K562 (cell line): ENCODE measurements at regions not wholly inside any gene's neighbourhood (a gene's known extent, or its start where the extent isn't known, plus 50 kb on each side); places are given as distances from the start of the nearest gene placed in this dataset.

Source experiments
- ATAC-seq: fragments of 200-7000 bp; cut with Tn5 transposase; 3 replicates; pipeline ENCODE4 v1.9.1; 2020; ENCODE audit warnings: moderate library complexity
- BruUV-seq: library from RNA; stranded (reverse); fragments of 400-500 nt; replicated peaks from 2 replicates; lab custom pipeline; 2021; lab: Mats Ljungman, UMichigan
- CTCF ChIA-PET: fragments of 300-600 bp; formaldehyde crosslinking; extraction: SDS; loops from one replicate; lab custom pipeline; 2021; ENCODE audit warnings: low intra/inter-chr PET ratio; lab: Yijun Ruan, JAX
- POLR2A ChIA-PET: fragments of 300-600, 350-650 bp; sonication (Branson Sonifier 250); formaldehyde crosslinking; extraction: SDS; loops from one replicate; lab custom pipeline; 2021; ENCODE audit warnings: antibody characterized with exemption, inconsistent platforms; lab: Yijun Ruan, JAX
- DNase-seq, 4 experiments: peaks; one replicate each; pipeline versions ENCODE4 v3.0.0 to v3.0.0-alpha.2; 2011 to 2018; ENCODE audit warnings: low spot score in 3 of 4, mixed read lengths in 3 of 4; ENCODE audit errors: extremely low read depth in 1 of 4
- FAIRE-seq: peaks from 2 replicates; lab custom pipeline; 2011; peaks lifted over from hg19 to GRCh38; lab: Jason Lieb, UNC
- H2AFZ ChIP-seq: 2 replicates; pipeline ENCODE4 v1.6.0; 2011; ENCODE audit warnings: low read depth, low read length, control low read depth, inconsistent platforms
- H3K27ac ChIP-seq: fragments of 200-600 bp; 3 replicates; pipeline ENCODE4 v1.8.0; 2011; ENCODE audit warnings: low read depth, mild to moderate bottlenecking, control low read depth, inconsistent platforms, low read length, moderate library complexity, mixed read lengths; ENCODE audit errors: extremely low read depth
- H3K27me3 ChIP-seq, 2 experiments: fragments of 300-600 bp in 1 of 2; 2 replicates in 1 of 2; 3 replicates in 1 of 2; pipeline versions ENCODE4 v1.6.0 to v1.8.0; 2011; ENCODE audit warnings: inconsistent platforms in 2 of 2, low read length in 2 of 2, mild to moderate bottlenecking in 1 of 2, mixed read lengths in 1 of 2, moderate library complexity in 1 of 2; ENCODE audit not compliant: control insufficient read depth in 2 of 2, insufficient read depth in 2 of 2
- H3K36me3 ChIP-seq: fragments of 300-600 bp; 3 replicates; pipeline ENCODE4 v1.8.0; 2011; ENCODE audit warnings: mild to moderate bottlenecking, low read length, inconsistent platforms; ENCODE audit not compliant: control insufficient read depth, insufficient read depth
- H3K4me1 ChIP-seq, 2 experiments: fragments of 200-600 bp in 1 of 2; replicated peaks in 1 of 2; 2 replicates in 1 of 2; 3 replicates in 1 of 2; pipeline versions ENCODE4 v1.5.1 to v1.8.0; 2011; ENCODE audit warnings: inconsistent platforms in 2 of 2, low read length in 2 of 2, mild to moderate bottlenecking in 1 of 2, mixed read lengths in 1 of 2, moderate library complexity in 1 of 2; ENCODE audit not compliant: control insufficient read depth in 2 of 2, insufficient read depth in 2 of 2
- H3K4me2 ChIP-seq: 2 replicates; pipeline ENCODE4 v1.6.1; 2011; ENCODE audit warnings: low read length, control low read depth, inconsistent platforms, mixed read lengths; ENCODE audit not compliant: insufficient read depth
- H3K4me3 ChIP-seq: fragments of 200-600 bp; sonication (generic), shearing (Covaris generic); 2 replicates; pipeline ENCODE4 v1.5.1; 2016; ENCODE audit warnings: control low read depth, inconsistent platforms
- H3K79me2 ChIP-seq: fragments of 200-600 bp; 3 replicates; pipeline ENCODE4 v1.8.0; 2011; ENCODE audit warnings: low read length, inconsistent platforms; ENCODE audit not compliant: control insufficient read depth, insufficient read depth
- H3K9ac ChIP-seq, 2 experiments: 2 replicates each; pipeline versions ENCODE4 v1.6.0 to v1.6.1; 2011; ENCODE audit warnings: low read depth in 2 of 2, low read length in 2 of 2, control low read depth in 1 of 2, inconsistent platforms in 1 of 2, mild to moderate bottlenecking in 1 of 2, mixed read lengths in 1 of 2; ENCODE audit not compliant: insufficient read depth in 1 of 2
- H3K9me1 ChIP-seq: one replicate; pipeline ENCODE4 v1.6.0; 2011; ENCODE audit warnings: inconsistent platforms, mild to moderate bottlenecking, low read length, moderate library complexity; ENCODE audit not compliant: control insufficient read depth, insufficient read depth
- H3K9me3 ChIP-seq: replicated peaks from 2 replicates; pipeline ENCODE4 v1.5.1; 2011; ENCODE audit warnings: low read depth, low read length, inconsistent platforms; ENCODE audit not compliant: control insufficient read depth, insufficient read depth
- H4K20me1 ChIP-seq: replicated peaks from 2 replicates; pipeline ENCODE4 v1.6.1; 2011; ENCODE audit warnings: low read length, inconsistent platforms, mixed read lengths; ENCODE audit not compliant: control insufficient read depth, insufficient read depth
- ARID4B ChIP-seq: sonication (generic); formaldehyde crosslinking; IDR thresholded peaks from 2 replicates; pipeline ENCODE4 v1.8.0; 2022; ENCODE audit warnings: mild to moderate bottlenecking, missing genetic modification reagents
- ARNT ChIP-seq, 2 experiments: fragments of 450-650 bp; IDR thresholded peaks; 2 replicates each; pipeline ENCODE4 v1.6.1; 2016; ENCODE audit warnings: mild to moderate bottlenecking in 1 of 2
- ELF4 ChIP-seq: fragments of 450-650 bp; formaldehyde crosslinking; IDR thresholded peaks from 2 replicates; pipeline ENCODE4 v1.4.0; 2022; ENCODE audit warnings: missing genetic modification characterization
- HDAC1 ChIP-seq, 2 experiments: fragments of 450-650 bp; IDR thresholded peaks; 2 replicates each; pipeline ENCODE4 v1.6.1; 2016 to 2017; ENCODE audit warnings: inconsistent platforms in 1 of 2, mild to moderate bottlenecking in 1 of 2, moderate library complexity in 1 of 2
- HMG20B ChIP-seq: fragments of 250-450 bp; sonication (Bioruptor Pico); IDR thresholded peaks from 2 replicates; pipeline ENCODE4 v1.5.0; 2021; ENCODE audit warnings: mild to moderate bottlenecking
- JUNB ChIP-seq: fragments of 450-650 bp; formaldehyde crosslinking; conservative IDR thresholded peaks from 2 replicates; pipeline ENCODE4 v1.4.0; 2020; ENCODE audit warnings: mild to moderate bottlenecking
- KAT2B ChIP-seq: IDR thresholded peaks from one replicate; pipeline ENCODE4 v1.6.1; 2012; ENCODE audit warnings: low read depth, mild to moderate bottlenecking, control low read depth, inconsistent platforms, low read length, moderate library complexity
- SNRNP70 ChIP-seq: fragments of 200-400 bp; formaldehyde crosslinking; optimal IDR thresholded peaks from 2 replicates; pipeline ENCODE3; 2017; ENCODE audit warnings: low read depth, low read length
- U2AF1 ChIP-seq: fragments of 200-400 bp; formaldehyde crosslinking; optimal IDR thresholded peaks from 2 replicates; pipeline ENCODE3; 2017; ENCODE audit warnings: mild to moderate bottlenecking, low read depth, low read length, moderate library complexity
- ZFX ChIP-seq: sonication (generic); formaldehyde crosslinking; IDR thresholded peaks from 2 replicates; pipeline ENCODE4 v1.8.0; 2022; ENCODE audit warnings: mild to moderate bottlenecking, missing genetic modification reagents, moderate library complexity
- ZMIZ1 ChIP-seq, 2 experiments: fragments of 150-350 bp in 1 of 2; IDR thresholded peaks; 2 replicates each; pipeline ENCODE4 v1.6.1; 2012 to 2016; ENCODE audit warnings: low read depth in 2 of 2, low read length in 2 of 2, mild to moderate bottlenecking in 1 of 2, moderate library complexity in 1 of 2
- ZNF217 ChIP-seq: sonication (generic); formaldehyde crosslinking; IDR thresholded peaks from 2 replicates; pipeline ENCODE4 v1.8.0; 2022; ENCODE audit warnings: mild to moderate bottlenecking, missing genetic modification reagents
- ZNF696 ChIP-seq: fragments of 250-450 bp; sonication (Bioruptor Pico); conservative IDR thresholded peaks from 2 replicates; pipeline ENCODE4 v1.4.0; 2020; ENCODE audit warnings: mild to moderate bottlenecking, moderate library complexity
- ZNF76 ChIP-seq: fragments of 250-450 bp; sonication (Bioruptor Pico); IDR thresholded peaks from 2 replicates; pipeline ENCODE4 v1.4.0; 2020; ENCODE audit warnings: mild to moderate bottlenecking, moderate library complexity, borderline replicate concordance
- ZNF77 ChIP-seq: fragments of 250-450 bp; sonication (Bioruptor Pico); IDR thresholded peaks from 2 replicates; pipeline ENCODE4 v1.5.0; 2020
- WGBS: fragments of 100-300 bp; shearing (Covaris generic); methylation state at CpG from one replicate; pipeline ENCODE4 v1.1.6; 2016; ENCODE audit warnings: low coverage, mixed read lengths; ENCODE audit not compliant: insufficient coverage; ENCODE audit errors: missing lambda C conversion rate; 5-methylcytosine and 5-hydroxymethylcytosine counted together
- in situ Hi-C: fragments of 300-500 bp; cut with MboI; formaldehyde crosslinking; loops from 4 replicates; pipeline ENCODE4 v1.15.0; 2018; ENCODE audit warnings: inconsistent platforms, mixed read lengths
- intact Hi-C: fragments of 100-400 bp; cut with micrococcal nuclease; formaldehyde crosslinking; loops from 2 replicates; pipeline ENCODE4 v1.14.2; 2022

GRCh38 chr5:53331463-53331862 is 149.0 kb upstream of the FST start:
- intact Hi-C loops (no loop called here), in situ Hi-C loops (no loop called here)
- H3K4me3 ChIP-seq, result no peak overlapping the region
- FAIRE-seq, result no peak
- WGBS, result 0% methylated on average over 1 of the region's 1 CpG
- no peak overlapping the region for H2AFZ ChIP-seq
- H3K4me1 ChIP-seq, result no peaks in the 10 kb centered on the region
- no peak for DNase-seq
- no peak overlapping the region for H3K9ac ChIP-seq
- H3K27ac ChIP-seq, result no peak overlapping the region
- H3K27me3 ChIP-seq, result no peaks in the 10 kb centered on the region
- CTCF ChIA-PET, result no interaction called here
- no peaks in the 10 kb centered on the region for H4K20me1 ChIP-seq
- H3K9me1 ChIP-seq, result no peaks in the 10 kb centered on the region
- no TSS peak for BruUV-seq
- POLR2A ChIA-PET, result no interaction called here
- H3K36me3 ChIP-seq, result no peaks in the 10 kb centered on the region
- no peaks in the 10 kb centered on the region for H3K79me2 ChIP-seq
- H3K4me2 ChIP-seq, result no peak overlapping the region
- no peak for ATAC-seq
- TF ChIP-seq ZMIZ1 (IDR thresholded peaks at IDR 0.05; ENCODE audit: low read depth in 2 of 2, low read length in 2 of 2) (no peak), JUNB (CRISPR knock-in tag) (no peak), U2AF1 (no peak), ZNF77 (CRISPR knock-in tag) (no peak), ARNT (IDR thresholded peaks at IDR 0.05) (no peak), KAT2B (no peak), ARID4B (CRISPR knock-in tag) (no peak), HDAC1 (IDR thresholded peaks at IDR 0.05) (no peak), HMG20B (CRISPR knock-in tag) (no peak), ZNF696 (no peak), ZNF76 (CRISPR knock-in tag) (no peak), ZNF217 (no peak), ELF4 (CRISPR knock-in tag) (no peak), SNRNP70 (no peak), ZFX (CRISPR knock-in tag) (no peak)
- H3K9me3 ChIP-seq, result no peaks in the 10 kb centered on the region
